GM19035 (cell line): ENCODE measurements at regions not wholly inside any gene's neighbourhood (a gene's known extent, or its start where the extent isn't known, plus 50 kb on each side); places are given as distances from the start of the nearest gene placed in this dataset.

Experiments used
- ATAC-seq: cut with Tn5 transposase; IDR thresholded peaks from one replicate; pipeline ENCODE4 v1.9.1; 2021; ENCODE audit not compliant: unreplicated experiment

DNA sequence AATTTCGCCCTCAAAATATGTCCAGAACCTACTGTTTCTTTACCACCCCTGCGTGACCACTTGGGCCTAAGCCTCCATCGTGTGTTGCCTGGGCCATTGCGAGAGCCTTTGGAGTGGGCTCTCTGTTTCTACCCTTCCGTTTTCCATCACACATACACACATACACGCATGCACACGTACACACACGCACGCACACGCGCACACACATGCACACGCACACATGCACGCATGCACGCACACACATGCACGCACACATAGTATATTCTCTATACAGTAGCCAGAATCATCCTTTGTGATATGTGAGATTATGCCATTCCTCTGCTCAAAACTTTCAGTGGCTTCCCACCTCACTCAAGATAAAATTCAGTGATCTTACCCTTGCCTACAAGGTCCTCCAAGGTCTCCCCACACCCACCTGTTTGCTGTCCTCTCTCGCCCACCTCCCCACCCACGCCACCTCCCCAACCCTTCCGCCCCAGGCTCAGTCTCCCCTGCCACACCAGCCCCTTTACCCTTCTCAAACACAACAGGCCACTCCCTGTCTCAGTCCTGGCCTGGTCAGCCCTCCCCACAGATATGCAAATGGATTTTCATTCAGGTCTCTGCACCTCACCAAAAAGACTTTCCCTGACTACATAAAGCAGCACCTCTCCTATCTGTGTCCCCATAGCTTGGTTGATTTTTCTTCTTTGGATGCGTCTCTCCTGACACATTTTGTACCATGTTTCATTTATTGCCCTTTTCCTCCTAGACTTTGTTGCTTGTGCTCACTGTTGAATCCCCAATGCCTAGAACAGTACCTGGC, 559.6 kb downstream of the CD83 start:
- ATAC-seq = no peak

DNA sequence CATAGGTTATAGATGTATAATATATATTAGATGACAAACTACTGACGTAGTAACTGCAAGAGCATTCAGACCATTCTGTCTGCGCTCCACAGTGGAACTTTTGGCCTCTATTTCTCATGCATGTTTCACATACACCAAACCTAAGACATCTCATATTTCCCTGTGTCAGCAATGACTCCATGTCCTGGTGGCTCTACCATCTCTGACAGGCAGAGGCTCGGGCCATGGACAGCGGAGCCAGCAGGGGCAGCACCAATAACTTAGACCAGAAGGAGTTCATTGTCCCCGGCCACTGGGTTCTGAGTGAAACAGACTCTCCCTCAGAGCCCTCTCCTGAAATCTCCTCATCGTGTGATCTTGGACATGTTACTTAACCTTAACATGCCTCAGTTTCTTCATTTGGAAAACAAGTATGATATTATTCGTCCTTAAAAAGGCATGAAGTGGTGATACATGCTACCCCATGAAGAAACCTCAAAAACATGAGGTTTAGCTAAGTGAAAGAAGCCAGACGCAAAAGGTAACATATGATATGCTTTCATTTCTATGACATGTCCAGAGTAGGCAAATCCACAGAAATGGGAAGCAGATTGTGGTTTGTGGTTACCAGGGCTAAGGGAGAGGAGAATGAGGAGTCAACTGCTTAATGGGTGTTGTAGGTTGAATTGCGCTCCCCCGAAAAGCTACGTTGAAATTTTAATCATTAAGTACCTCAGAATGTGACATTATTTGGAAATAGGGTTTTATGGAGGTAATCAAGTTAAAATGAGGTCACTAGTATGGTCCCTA, 564.0 kb upstream of the JARID2 start:
- no peak for ATAC-seq

DNA sequence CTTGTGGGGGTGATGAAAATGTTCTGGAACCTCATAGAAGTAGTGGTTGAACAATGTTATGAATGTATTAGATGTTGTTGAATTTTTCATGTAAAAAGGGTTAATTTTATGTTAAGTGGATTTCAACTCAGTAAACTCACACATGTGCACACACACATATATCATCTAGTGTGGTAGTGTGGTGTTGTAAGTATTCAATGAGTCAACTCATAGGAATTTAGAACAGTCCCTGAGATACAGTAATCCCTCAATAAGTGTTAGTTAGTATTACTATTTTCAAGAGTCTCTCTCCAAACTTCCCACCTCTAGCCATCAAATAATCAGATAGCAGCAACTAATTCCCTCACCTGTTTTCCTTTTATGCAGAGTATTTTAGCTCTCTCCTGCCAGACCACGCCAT, 563.1 kb upstream of the JARID2 start:
- ATAC-seq = no peak

DNA sequence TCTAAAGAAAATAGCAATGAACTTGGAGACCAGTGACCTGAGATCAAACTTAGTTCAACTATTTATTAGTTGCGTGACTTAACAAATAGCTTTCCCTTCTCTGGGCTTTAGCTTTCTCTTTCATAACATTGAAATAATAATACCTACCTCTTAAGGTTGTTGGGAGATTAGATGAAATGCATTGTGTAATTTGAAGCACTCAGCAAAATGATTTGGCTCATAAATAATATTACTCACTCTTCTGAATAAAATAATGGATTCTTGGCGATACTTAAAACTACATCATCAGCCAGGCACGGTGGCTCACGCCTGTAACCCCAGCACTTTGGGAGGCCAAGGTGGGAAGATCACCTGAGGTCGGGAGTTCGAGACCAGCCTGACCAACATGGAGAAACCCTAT, 556.2 kb upstream of the JARID2 start:
- no peak for ATAC-seq

DNA sequence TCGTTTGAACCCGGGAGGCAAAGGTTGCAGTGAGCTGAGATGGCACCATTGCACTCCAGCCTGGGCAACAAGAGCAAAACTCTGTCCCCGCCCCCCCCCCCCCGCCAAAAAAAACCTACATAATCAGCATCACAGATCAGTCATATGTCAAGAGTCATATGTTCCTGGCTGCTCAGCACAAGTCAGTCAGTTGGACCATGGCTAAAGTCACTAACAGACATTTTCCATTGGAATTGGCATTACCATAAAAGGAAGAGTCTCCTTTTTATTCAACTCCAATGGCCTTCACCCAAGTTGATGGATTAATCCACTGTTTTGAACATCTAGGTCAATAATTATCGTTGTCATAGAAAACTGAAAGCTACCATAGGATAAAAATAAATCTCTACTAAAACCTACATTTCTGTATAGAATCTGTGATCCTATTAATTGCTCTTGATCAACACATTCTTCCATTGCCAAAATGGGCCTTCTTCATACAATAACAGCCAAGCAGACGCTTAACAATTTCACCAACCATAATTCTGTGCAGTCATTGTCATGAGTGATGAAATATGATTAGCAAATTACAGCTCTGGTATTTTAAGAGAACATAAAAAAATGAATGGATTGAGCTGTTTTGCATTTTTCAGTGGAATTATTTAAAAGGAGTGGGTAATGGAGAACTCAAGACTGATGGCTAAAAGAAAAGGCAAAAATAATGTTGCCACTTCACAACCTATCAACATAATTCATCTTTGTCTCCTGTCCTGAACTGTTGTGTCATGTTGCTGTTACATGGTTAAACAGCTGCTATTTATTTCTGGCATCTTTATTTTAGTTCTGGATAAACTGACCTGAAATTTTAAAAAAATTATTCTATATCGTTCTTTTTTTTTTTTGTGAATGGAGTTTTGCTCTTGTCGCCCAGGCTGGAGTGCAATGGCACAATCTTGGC, 555.5 kb upstream of the JARID2 start:
- ATAC-seq = no peak

DNA sequence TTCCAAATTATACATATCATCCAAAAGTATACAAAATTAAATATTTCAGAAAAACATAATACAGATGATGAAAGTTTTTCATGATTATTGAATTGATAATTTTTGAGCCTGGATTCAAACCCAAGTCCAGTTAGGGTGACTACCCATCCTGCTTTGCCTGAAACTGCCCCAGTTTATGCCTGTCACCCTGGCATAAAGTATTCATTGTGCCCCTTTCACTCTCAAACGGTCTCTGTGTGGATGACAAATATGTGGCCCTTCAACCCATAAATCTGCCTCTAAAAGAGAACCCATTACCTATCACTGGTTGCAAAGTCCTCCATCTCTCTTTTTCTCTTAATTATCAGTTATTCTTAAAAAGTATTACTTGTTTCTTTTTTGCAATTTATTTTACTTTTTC, 553.7 kb upstream of the JARID2 start:
- no peak for ATAC-seq

DNA sequence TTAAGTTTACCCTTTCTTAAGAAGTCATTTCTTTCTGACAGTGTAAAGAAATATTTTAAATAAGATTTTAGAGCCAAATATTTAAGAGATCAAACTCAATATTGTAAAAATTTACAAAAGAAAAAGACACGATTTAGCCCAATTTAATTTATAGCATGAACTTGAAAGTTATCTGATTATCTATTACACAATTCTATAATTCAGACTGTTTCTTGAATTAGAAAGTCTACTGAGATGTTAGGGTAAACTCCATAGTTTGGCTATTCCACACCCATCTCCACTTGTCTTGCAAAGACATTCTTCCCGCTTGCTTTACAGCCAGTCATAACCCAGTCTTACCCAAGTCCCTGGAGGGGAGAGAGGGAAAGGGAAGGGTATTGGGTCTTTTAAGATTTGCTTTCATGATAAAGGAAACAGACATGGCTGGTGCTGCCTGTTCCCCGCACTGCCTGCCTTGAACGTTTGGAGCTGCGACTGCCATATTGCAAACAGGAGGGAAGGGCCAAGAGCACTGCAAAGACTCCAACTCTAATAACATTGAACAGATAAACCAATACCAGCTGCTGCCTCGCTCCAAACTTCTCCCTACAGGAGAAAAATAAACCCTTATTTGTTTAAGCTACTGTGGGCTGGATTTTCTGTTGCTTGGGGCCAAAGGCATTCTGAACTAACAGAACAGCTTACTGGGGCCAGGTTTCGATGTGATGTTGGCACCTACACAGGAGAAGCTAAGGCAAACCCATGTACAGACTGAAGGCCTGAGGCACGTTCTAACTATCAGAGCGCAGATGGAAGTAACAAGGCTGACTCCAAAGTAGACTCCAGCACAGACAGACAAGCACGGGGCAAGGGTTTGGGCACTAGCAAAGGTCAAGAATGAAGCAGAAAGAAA, 552.3 kb upstream of the JARID2 start:
- no peak for ATAC-seq

DNA sequence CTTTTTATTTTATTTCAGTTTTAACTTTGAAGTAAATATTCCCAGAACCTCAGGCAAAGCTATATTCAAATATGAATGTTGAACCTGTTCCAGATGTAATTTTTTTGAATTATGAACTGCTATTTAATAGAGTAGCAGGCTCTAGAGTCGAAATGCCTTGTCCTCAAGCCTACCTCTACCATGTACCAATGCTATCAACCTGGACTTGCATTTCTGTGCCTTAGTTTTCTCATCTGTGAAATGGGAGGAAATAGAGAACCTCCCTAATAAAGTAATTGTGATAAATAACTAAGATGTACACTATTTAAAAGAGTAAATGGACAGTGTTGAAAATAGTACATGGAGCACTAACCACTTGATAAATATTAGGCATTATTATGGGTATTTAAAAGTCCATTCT, 551.6 kb upstream of the JARID2 start:
- no peak for ATAC-seq

DNA sequence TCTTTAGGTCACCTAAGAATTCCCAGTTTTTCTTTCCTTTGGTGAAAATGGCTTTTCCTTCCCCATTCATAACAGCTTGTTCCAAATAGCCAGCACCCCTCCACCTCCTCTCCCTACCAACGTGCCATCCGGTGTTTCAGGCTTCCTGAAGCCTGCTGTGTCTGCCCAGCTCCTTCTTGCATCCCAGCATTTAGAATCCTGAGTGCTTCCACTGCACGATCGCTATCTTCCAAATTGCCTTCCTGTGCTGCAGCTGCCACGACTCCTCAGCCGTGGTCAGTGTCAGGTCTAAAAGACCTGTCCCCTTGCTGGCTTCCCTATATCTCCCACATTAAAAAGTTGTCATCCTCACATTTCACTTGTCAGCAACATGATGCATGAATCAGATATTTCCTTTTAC, 550.3 kb upstream of the JARID2 start:
- no peak for ATAC-seq

DNA sequence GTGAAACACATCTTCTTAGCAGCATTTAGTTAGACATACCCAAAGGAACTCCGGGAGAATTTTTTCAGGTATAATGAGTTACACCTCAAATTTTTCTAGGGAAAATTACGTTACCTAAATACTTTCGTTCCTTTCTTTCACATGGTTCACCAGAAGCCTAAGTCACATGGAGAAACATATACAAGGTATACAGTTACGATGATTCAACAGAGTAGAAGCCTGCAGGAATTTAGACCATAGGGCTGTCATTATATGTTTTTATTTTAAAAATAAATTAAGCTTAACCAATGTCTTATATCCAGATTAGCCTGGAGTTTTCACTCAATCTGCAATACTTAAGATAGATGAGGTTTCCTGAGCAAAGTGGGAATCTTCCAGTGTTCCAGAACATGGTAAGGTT, 549.5 kb upstream of the JARID2 start:
- no peak for ATAC-seq

DNA sequence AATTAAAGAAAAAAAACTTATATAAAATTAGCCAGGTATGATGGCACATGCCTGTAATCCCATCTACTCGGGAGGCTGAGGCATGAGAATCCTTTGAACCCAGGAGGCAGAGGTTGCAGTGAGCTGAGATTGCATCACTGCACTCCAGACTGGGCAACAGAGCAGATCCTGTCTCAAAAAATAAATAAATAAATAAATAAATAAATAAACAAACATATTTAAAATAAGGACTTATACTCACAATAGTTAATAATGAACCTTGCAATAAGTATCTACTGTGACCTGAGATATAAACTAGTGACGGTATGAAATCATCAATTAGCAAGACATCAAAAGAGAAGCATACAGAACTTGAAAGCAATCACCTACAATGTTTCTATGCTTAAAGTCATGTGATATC, 548.4 kb upstream of the JARID2 start:
- no peak for ATAC-seq

DNA sequence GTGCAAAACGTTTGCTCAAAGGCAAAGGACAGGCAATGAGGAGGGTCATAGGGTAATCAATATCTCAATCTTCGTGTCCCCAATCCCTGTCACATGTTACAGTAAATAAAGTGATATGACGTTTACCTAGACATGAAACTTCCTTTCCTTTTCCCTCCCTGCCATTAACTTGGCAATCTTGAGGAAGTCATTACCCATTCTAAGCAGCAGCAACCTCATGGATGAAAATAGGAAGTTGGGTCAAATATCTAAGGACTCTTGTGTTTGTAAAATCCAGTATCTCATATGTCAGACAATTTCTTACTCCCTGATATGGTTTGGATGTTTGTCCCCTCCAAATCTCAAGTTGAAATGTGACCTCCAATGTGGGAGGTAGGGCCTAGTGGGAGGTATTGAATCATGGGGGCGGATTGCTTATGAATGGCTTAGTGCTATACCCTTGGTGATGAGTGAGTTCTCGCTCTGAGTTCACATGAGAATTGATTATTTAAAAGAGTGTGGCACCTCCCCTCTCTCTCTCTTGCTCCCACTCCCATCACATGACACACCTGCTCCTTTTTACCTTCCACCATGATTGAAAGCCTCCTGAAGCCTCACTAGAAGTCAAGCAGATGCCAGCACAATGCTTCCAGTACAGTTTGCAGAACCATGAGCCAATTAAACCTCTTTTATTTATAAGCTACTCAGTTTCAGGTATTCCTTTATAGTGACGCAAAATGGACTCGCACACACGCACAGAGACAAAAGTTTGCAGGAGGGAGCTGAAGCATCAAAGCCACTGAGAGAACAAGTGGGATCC, 545.9 kb upstream of the JARID2 start:
- no peak for ATAC-seq

DNA sequence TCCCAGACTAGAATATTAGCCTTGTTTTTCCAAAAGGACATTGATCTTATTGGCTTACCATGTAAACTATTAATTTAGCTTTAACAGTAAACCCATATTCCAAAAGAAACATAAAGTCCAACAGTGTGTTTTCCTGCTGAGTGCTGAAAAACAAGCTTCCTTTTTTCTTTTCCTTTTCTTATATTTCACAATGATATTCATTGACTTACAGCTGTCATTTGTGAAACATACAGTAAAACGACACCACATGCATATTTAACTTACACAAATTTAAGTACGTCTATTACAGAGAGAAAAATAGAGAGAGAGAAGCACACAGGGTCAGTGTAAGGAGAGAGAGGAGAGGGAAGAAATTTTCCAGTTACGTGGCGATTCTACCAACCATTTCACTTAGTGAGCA, 543.9 kb upstream of the JARID2 start:
- ATAC-seq = no peak

DNA sequence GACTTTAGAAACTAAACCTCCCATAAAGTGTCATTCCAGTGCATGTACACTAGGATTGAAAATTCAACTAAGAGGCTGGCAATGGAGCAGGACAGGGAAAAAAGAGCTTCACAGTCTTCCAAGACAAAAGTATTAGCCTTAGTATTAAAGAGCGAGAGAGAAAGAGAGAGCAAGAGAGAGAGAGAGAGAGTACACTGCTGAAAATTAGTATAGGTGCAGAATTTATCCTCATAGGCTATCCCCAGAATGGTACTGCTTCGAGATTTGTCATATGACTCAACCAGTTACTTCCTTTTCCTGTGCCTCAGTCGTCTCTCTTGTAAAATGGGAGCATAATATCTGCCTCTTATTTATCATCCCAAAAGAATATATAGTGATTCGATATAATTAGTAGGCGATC, 543.2 kb upstream of the JARID2 start:
- ATAC-seq = no peak

DNA sequence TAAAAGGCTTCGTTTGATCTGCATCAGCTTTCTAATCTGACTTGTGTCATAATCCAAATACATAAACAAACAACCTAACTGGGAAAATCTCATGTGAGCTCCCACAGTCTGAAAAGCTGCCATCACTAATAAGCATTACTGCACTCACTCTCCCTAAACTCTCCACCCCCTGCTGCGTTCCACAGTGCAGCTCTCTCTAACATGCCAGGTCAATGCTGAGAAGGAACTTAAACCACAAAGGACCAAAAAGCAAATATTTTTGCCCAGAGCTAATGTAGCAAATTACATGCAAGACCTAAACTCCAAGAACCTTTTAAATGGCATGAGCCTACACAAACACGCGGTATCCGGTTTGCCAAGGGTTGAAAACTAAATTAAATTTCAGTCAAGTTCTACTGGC, 542.3 kb upstream of the JARID2 start:
- ATAC-seq = no peak

DNA sequence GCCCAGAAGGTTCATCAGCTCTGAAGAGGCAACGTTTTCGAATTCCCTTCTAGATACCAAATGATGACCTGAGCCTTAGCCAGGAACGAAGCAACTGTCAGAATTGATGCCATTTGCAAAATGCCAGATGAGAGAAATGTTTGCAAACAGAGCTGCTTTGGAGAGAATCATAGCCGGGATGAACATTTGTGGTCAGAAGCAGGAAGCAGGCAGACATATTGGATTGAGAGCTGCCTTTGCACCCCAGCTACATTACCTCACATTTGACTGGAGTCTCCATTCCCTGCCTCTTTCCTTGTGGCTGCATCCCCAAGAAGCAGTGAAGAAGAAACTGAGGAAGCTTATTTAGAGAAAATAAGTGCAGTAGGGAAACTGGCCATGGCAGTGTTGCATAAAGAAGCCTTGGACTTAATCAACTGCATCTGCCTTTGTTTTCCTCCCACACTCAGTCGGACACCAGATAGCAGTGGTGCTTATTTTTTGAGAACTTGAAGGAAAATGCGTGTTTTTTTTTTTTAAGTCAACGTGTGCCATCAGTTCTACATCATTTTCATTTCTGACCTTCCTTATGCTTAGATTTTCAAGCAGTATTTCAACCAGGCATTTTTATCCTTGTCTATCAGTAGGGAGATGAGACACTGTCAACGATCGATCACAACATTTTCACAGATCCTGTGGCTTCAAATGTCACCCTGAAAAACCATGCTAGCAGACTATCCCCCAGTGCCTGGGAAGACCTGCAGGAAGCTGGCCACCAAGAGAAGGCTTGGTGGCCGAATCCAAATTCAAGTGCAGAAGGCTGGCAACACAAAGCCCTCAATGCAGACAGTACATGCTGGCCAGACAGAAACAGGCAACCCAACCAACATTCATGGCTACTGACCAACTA, 541.2 kb upstream of the JARID2 start:
- no peak for ATAC-seq

DNA sequence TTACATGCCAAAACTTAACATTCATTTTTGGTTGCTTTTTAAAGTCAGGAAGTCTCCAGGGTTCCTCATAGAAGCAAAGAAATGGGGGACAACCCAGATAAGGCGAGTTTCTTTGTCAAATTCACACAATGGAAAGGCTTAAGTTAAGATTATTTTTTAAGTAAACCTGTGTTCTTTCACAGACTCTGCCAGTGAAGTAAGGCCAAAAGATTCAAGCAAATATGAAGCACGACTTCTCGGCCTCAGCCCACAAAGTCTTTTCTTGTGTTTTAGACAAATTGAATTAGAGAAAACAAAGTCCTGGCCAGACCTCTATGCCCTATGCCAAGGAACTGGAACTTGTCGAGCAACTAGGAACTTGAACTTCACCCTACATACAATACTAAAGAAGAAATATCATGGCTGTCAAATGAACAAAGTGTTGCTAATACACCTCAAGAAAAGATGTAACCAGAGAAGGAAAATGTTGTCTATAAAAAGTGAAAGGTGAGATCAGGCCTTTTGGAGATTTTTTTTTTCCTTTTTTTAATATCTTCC, 540.0 kb upstream of the JARID2 start:
- no peak for ATAC-seq

DNA sequence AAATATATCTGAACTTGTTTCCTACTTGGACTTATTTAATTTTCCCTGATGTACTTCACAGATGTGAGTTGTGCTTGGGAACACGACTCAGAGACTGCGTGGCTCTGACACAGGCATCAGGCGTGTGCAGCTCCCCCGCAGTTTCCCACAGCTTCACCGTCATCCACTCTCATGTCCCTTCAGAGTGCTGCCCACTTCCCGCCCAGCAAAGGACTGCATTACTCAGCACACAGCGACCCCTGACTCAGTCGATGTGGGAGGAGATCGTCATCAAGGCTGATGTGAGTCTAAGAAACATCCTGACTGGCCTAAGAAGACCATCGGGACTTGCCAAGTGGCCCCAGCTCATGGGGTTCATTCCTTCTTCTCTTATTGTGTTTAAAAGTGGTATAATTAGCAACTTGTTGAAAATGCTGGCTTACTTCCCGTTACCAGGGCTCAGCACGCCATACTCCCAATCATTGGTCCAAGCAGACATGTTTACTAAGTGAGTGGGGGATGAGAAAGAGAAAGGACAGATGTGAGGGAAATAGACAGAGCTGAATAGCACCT, 539.4 kb upstream of the JARID2 start:
- no peak for ATAC-seq
